ENCODE measurements at regions not wholly inside any gene's neighbourhood (a gene's known extent, or its start where the extent isn't known, plus 50 kb on each side); places are given as distances from the start of the nearest gene placed in this dataset.
"Not testable (repeated sequence)": the region's sequence is repeated elsewhere in the genome, so short reads cannot be mapped to it uniquely, and the experiment has no call there.

DNA sequence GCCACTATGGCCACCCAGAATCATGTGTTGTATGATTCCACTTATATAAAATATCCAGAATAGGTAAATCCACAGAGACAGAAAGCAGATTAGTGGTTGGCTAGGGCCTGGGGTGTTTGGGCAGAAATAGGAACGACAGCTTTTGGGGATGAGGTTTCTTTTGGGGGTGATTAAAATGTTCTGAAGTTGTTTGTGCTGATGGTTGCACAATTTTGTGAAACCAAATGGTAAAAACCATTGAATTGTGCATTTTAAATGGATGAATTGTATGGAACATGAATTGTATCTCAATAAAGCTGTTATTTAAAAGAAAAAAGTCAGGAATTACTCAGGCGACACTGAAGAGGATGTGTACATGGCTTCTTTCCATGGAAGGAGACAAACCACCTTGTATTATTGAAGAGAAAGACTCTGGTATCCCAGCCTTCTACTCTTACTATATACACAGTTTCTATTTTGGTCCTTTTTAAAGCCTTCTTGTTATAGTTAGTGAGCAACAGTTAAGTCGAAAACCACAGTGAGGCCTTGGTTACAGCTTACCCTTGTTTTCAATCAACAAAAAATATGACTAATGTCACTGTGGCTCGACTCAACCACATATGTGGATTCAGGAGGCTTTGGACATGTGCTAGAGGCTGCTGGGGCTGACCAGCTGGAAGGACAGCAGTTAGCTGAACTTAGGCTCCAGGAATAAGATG, 57.1 kb upstream of the KMT2E start:
- TF ChIP-seq, protein P1, sequence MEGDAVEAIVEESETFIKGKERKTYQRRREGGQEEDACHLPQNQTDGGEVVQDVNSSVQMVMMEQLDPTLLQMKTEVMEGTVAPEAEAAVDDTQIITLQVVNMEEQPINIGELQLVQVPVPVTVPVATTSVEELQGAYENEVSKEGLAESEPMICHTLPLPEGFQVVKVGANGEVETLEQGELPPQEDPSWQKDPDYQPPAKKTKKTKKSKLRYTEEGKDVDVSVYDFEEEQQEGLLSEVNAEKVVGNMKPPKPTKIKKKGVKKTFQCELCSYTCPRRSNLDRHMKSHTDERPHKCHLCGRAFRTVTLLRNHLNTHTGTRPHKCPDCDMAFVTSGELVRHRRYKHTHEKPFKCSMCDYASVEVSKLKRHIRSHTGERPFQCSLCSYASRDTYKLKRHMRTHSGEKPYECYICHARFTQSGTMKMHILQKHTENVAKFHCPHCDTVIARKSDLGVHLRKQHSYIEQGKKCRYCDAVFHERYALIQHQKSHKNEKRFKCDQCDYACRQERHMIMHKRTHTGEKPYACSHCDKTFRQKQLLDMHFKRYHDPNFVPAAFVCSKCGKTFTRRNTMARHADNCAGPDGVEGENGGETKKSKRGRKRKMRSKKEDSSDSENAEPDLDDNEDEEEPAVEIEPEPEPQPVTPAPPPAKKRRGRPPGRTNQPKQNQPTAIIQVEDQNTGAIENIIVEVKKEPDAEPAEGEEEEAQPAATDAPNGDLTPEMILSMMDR (IDR thresholded peaks at IDR 0.05): no peak
- DNase-seq (ENCODE audit: low spot score): no peak
- peak overlapping the region; percentile 80 to 82 for H3K27ac ChIP-seq
- H3K4me3 ChIP-seq: no peak overlapping the region

DNA sequence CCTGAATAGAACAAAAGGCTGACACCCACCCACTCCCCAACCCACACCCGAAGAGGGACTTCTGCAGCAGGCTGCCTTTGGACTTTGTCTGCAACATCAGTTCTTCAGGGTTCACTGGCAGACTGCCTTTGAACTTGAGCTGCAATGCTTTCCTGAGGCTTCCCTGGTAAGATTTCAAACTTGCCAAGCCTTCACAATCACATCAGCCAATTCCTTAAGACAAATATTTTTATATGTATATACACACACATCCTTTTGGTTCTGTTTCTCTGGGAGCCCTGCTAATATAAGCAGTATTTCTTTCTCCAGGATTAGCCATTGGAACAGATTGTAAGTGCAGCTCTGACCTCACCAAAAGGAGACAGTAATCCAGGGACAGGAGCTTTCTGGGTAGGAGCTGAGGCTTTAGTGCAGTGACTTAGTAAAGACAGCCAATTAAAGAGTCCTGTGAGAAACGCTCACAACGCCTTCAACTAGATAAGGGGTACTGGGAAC, 55.6 kb upstream of the KMT2E start:
- TF ChIP-seq, protein P1 (IDR thresholded peaks at IDR 0.05): no peak

DNA sequence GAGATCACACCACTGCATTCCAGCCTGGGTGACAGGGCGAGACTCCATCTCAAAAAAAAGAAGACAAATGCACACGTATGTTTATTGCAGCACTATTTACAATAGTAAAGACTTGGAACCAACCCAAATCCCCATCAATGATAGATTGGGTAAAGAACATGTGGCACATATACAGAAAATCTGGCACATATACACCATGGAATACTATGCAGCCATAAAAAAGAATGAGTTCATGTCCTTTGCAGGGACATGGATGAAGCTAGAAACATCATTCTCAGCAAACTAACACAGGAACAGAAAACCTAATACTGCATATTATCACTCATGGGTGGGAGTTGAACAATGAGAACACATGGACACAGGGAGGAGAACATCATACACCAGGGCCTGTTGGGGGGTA, 54.5 kb upstream of the KMT2E start:
- H3K4me3 ChIP-seq; DNase-seq (ENCODE audit: low spot score): not testable (repeated sequence)
- H3K27ac ChIP-seq: peak overlapping the region in 1 of 2 donors; percentile 80

More for the DNA sequence above, 55.6 kb upstream of the KMT2E start:
- peak overlapping the region; percentile 80 to 82 for H3K27ac ChIP-seq
- H3K4me3 ChIP-seq: no peak overlapping the region
- DNase-seq (ENCODE audit: low spot score): no peak

DNA sequence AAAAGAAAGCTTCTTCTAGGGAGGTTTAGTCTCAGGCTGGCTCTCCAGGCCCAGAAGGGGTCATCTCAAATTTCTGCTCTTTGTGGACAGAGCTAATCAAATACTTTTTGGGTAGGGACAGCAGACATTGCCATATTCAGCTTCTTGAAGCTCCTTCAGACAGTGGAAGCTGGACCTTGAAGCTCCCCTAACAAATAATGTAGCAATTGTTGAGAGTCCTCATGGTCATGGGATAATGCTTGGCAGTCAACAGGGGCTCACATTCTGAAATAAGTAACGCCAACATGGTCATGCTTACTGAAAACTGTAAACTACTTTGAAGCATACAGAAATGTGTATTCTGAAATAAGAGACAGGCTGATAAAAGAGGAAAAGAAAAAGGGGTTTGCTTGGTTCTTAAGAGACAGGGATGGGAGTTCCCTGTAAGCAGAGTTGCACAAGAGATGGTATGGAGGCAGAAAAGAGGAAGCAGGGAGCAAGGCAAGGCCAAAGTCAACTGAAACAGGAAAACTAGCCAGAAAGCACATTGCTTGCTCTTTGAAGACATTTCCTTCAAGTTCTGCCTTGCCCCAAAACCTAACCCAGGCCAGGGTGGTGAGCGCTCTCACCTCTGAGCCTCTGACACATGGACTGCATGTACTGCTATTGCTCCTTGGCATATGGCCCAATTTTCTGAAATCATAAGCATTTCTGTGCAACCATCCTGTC, 53.1 kb upstream of the KMT2E start:
- H3K27ac ChIP-seq: peak overlapping the region; percentile 61 to 79
- TF ChIP-seq, protein P1 (IDR thresholded peaks at IDR 0.05): no peak
- DNase-seq (ENCODE audit: low spot score): no peak
- no peak overlapping the region for H3K4me3 ChIP-seq

DNA sequence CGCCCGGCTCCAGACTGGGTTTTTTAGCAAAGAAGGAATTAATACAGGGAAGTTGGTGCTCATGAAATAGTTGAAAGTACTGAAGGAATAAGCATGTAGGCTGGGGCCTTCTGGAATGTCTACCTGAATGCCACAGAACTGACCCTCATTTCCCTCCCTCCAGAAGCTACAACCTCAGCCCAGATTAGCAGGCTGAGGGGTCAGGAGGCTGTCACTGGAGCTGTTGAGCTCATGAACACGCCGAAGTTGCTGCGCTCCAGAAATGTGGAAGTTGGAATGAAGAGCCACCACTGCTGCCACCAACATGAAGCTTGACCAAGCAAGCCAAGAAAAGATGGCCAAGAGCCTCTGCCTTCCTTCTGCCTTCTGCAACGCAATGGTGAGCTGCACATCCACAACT, 52.2 kb upstream of the KMT2E start:
- Histone ChIP-seq H3K27ac (peak overlapping the region; percentile 61 to 69), H3K4me3 (no peak overlapping the region)
- no peak for DNase-seq (ENCODE audit: low spot score)
- TF ChIP-seq, protein P1 (IDR thresholded peaks at IDR 0.05): no peak

DNA sequence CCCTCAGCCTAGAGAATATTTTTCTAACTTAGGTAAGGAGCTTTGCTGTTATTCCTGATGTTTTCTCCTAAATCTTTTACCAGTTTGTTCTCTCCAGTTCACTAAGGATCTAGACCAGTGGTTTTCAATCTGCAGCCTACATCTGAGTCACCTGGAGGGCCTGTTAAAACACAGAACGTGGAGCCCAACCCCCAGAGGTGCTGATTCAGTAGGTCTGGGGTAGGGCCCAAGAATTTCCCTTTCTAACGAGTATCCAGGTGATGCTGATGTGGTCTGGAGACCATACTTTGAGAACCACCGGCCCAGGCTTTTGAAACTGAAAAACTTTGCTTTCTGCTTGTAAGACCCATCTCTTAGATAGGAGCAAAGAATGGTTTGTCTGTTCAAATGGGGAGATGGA, 51.2 kb upstream of the KMT2E start:
- no peak for DNase-seq (ENCODE audit: low spot score)
- H3K27ac ChIP-seq: peak overlapping the region; percentile 61 to 69
- TF ChIP-seq, protein P1 (IDR thresholded peaks at IDR 0.05): no peak
- H3K4me3 ChIP-seq: no peak overlapping the region

DNA sequence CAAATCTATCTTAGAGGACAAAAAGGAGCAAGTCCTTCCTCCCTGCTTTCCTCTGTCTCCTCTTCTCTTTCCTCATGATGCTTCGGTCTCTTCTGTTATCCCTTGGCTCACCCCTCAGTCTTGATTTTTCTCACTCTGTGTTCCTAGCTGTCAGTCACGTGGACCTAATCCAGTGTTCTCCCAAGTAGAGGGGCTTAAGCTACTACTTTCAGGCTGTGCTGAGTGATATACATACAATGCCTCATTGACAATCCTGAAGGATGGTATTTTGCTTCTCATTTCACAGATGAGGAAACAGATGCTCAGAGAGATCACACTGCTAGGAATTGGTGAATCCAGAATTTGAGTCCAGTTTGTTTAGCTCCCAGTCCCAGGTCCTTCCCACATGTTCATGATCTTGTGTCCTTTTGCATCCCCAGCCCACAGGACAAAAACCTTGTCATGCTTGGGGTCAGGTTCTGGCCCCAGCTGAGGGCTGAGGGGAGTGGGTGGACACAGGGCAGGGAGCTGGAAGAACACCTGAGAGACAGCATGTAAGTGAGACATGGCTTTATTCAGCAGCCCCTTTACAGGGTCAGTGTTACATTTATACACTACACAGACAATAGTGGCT, 50.5 kb upstream of the KMT2E start:
- DNase-seq (ENCODE audit: low spot score): no peak
- peak overlapping the region; percentile 32 to 77 for H3K27ac ChIP-seq
- no peak overlapping the region for H3K4me3 ChIP-seq
- TF ChIP-seq, protein P1 (IDR thresholded peaks at IDR 0.05): no peak
